HCT116 (cell line): ENCODE measurements at regions not wholly inside any gene's neighbourhood (a gene's known extent, or its start where the extent isn't known, plus 50 kb on each side); places are given as distances from the start of the nearest gene placed in this dataset.

Source experiments
- ATAC-seq: fragments of 200-7000 bp; cut with Tn5 transposase; 2 replicates; pipeline ENCODE4 v1.9.1; 2020; ENCODE audit warnings: mild to moderate bottlenecking, moderate library complexity
- BruUV-seq: library from RNA; stranded (reverse); fragments of 400-500 nt; replicated peaks from 2 replicates; lab custom pipeline; 2021; lab: Mats Ljungman, UMichigan
- CTCF ChIA-PET: fragments of 300-600 bp; sonication (Branson Sonifier 250); formaldehyde crosslinking; loops from one replicate; lab custom pipeline; 2021; ENCODE audit warnings: antibody characterized with exemption; lab: Charles Lee
- POLR2A ChIA-PET: fragments of 300-600, 350-600 bp; sonication (Branson Sonifier 250); formaldehyde crosslinking; loops from one replicate; lab custom pipeline; 2021; ENCODE audit warnings: antibody characterized with exemption; lab: Charles Lee
- RAD21 ChIA-PET, 2 experiments: fragments of 300-600 bp; sonication (Branson Sonifier 250); formaldehyde crosslinking; loops; one replicate each; lab custom pipeline; 2023; ENCODE audit warnings: low total read pairs in 2 of 2; ENCODE audit not compliant: uncharacterized antibody in 2 of 2, unreplicated experiment in 2 of 2, low non-redundant PET in 1 of 2; lab: Charles Lee
- DNase-seq: peaks from one replicate; pipeline ENCODE4 v3.0.0-alpha.2; 2010; ENCODE audit warnings: low read depth, low spot score
- H2AFZ ChIP-seq: fragments of 200-600 bp; shearing (Covaris generic), sonication (generic); 2 replicates; pipeline ENCODE4 v1.6.1; 2017; ENCODE audit warnings: low read depth, mixed run types, mixed read lengths, antibody characterized with exemption, low read length; ENCODE audit not compliant: poor library complexity, severe bottlenecking
- H3K27ac ChIP-seq: 2 replicates; pipeline ENCODE4 v1.5.1; 2012; ENCODE audit warnings: low read depth, low read length
- H3K27me3 ChIP-seq: fragments of 200-600 bp; sonication (generic); 2 replicates; pipeline ENCODE4 v1.6.1; 2016; ENCODE audit warnings: mixed run types, low read length, mixed read lengths; ENCODE audit not compliant: insufficient read depth
- H3K36me3 ChIP-seq, 2 experiments: fragments of 200-500 bp in 1 of 2; fragments of 200-600 bp in 1 of 2; sonication (Bioruptor generic) in 1 of 2; sonication (generic) in 1 of 2; 2 replicates each; pipeline versions ENCODE4 v1.5.1 to v1.6.1; 2014 to 2016; ENCODE audit warnings: low read length in 2 of 2, inconsistent platforms in 1 of 2, mixed read lengths in 1 of 2, mixed run types in 1 of 2; ENCODE audit not compliant: insufficient read depth in 2 of 2, control insufficient read depth in 1 of 2
- H3K4me1 ChIP-seq, 2 experiments: fragments of 200-600 bp in 1 of 2; sonication (generic) in 1 of 2; 2 replicates each; pipeline versions ENCODE4 v1.5.1 to v1.6.1; 2012 to 2017; ENCODE audit warnings: low read length in 2 of 2, inconsistent platforms in 1 of 2, mild to moderate bottlenecking in 1 of 2, mixed read lengths in 1 of 2, mixed run types in 1 of 2, moderate library complexity in 1 of 2; ENCODE audit not compliant: insufficient read depth in 2 of 2, control insufficient read depth in 1 of 2
- H3K4me2 ChIP-seq: fragments of 200-600 bp; sonication (generic); 2 replicates; pipeline ENCODE4 v1.6.1; 2017; ENCODE audit warnings: mixed run types, low read length, mixed read lengths
- H3K4me3 ChIP-seq, 2 experiments: fragments of 200-600 bp in 1 of 2; sonication (generic) in 1 of 2; replicated peaks in 1 of 2; 2 replicates each; pipeline ENCODE4 v1.5.1; 2011 to 2016; ENCODE audit warnings: low read length in 2 of 2, control low read depth in 1 of 2, low read depth in 1 of 2, mild to moderate bottlenecking in 1 of 2, mixed read lengths in 1 of 2, mixed run types in 1 of 2
- H3K79me2 ChIP-seq: fragments of 200-600 bp; sonication (generic); 2 replicates; pipeline ENCODE4 v1.6.1; 2017; ENCODE audit warnings: mild to moderate bottlenecking, mixed run types, low read length, moderate library complexity, mixed read lengths; ENCODE audit not compliant: insufficient read depth
- H3K9ac ChIP-seq: fragments of 200-600 bp; sonication (generic); 2 replicates; pipeline ENCODE4 v1.6.1; 2016; ENCODE audit warnings: low read length, mixed read lengths
- H3K9me2 ChIP-seq: fragments of 200-600 bp; sonication (generic), shearing (Covaris generic); 2 replicates; pipeline ENCODE4 v1.6.1; 2017; ENCODE audit warnings: mixed run types, mild to moderate bottlenecking, moderate library complexity; ENCODE audit not compliant: insufficient read depth
- H3K9me3 ChIP-seq, 2 experiments: fragments of 200-500 bp in 1 of 2; fragments of 200-600 bp in 1 of 2; sonication (Bioruptor generic) in 1 of 2; sonication (generic) in 1 of 2; 2 replicates each; pipeline ENCODE4 v1.6.1; 2014 to 2017; ENCODE audit warnings: low read length in 2 of 2, mixed read lengths in 2 of 2, inconsistent platforms in 1 of 2, low read depth in 1 of 2, mild to moderate bottlenecking in 1 of 2, mixed run types in 1 of 2, moderate library complexity in 1 of 2; ENCODE audit not compliant: control insufficient read depth in 1 of 2, insufficient read depth in 1 of 2
- H4K20me1 ChIP-seq: fragments of 200-600 bp; sonication (generic), shearing (Covaris generic); 2 replicates; pipeline ENCODE4 v1.6.1; 2017; ENCODE audit warnings: mixed run types, mild to moderate bottlenecking, moderate library complexity; ENCODE audit not compliant: insufficient read depth
- ATF3 ChIP-seq: IDR thresholded peaks from 2 replicates; pipeline ENCODE4 v1.6.1; 2012
- CBX3 ChIP-seq: IDR thresholded peaks from 2 replicates; pipeline ENCODE4 v1.6.1; 2012; ENCODE audit warnings: low read depth
- CEBPB ChIP-seq: IDR thresholded peaks from 2 replicates; pipeline ENCODE4 v1.6.1; 2012; ENCODE audit warnings: low read depth
- EGR1 ChIP-seq: IDR thresholded peaks from 2 replicates; pipeline ENCODE4 v1.6.1; 2012; ENCODE audit warnings: low read depth
- ELF1 ChIP-seq: IDR thresholded peaks from 2 replicates; pipeline ENCODE4 v1.6.1; 2012; ENCODE audit warnings: low read depth, borderline replicate concordance
- EZH2 ChIP-seq: fragments of 200-600 bp; sonication (generic); IDR thresholded peaks from 2 replicates; pipeline ENCODE4 v1.6.1; 2017; ENCODE audit warnings: antibody characterized with exemption, mixed run types
- FOSL1 ChIP-seq: IDR thresholded peaks from 2 replicates; pipeline ENCODE4 v1.6.1; 2012; ENCODE audit warnings: low read depth
- JUND ChIP-seq: IDR thresholded peaks from 2 replicates; pipeline ENCODE4 v1.6.1; 2012
- MAX ChIP-seq: IDR thresholded peaks from 2 replicates; pipeline ENCODE4 v1.6.1; 2012
- POLR2A ChIP-seq: IDR thresholded peaks from 2 replicates; pipeline ENCODE4 v1.7.0; 2011; ENCODE audit warnings: borderline replicate concordance; ENCODE audit not compliant: insufficient read depth, insufficient read length; ENCODE audit errors: extremely low read depth
- POLR2AphosphoS5 ChIP-seq: IDR thresholded peaks from 2 replicates; pipeline ENCODE4 v1.6.1; 2011; ENCODE audit warnings: mild to moderate bottlenecking, low read depth, low read length, moderate library complexity
- SIN3A ChIP-seq: IDR thresholded peaks from 2 replicates; pipeline ENCODE4 v1.6.1; 2012; ENCODE audit warnings: low read depth
- SP1 ChIP-seq: IDR thresholded peaks from 2 replicates; pipeline ENCODE4 v1.6.1; 2012; ENCODE audit warnings: low read depth
- TCF7L2 ChIP-seq: IDR thresholded peaks from 2 replicates; pipeline ENCODE4 v1.7.0; 2011; ENCODE audit warnings: borderline replicate concordance, inconsistent platforms; ENCODE audit not compliant: insufficient read depth, insufficient read length; ENCODE audit errors: extremely low read depth
- YY1 ChIP-seq: IDR thresholded peaks from 2 replicates; pipeline ENCODE4 v1.6.1; 2011; ENCODE audit warnings: low read length, low read depth, moderate library complexity, mild to moderate bottlenecking; ENCODE audit not compliant: insufficient replicate concordance; ENCODE audit errors: extremely low read depth
- ZFX ChIP-seq: fragments of 450-650 bp; IDR thresholded peaks from 2 replicates; pipeline ENCODE4 v1.6.1; 2017
- intact Hi-C: fragments of 100-400 bp; cut with micrococcal nuclease; formaldehyde crosslinking; loops from 2 replicates; pipeline ENCODE4 v1.10.0; 2022
- TF ChIP-seq, protein P1 (sequence below): IDR thresholded peaks from 2 replicates; pipeline ENCODE4 v1.6.1; 2012; ENCODE audit warnings: low read depth

DNA sequence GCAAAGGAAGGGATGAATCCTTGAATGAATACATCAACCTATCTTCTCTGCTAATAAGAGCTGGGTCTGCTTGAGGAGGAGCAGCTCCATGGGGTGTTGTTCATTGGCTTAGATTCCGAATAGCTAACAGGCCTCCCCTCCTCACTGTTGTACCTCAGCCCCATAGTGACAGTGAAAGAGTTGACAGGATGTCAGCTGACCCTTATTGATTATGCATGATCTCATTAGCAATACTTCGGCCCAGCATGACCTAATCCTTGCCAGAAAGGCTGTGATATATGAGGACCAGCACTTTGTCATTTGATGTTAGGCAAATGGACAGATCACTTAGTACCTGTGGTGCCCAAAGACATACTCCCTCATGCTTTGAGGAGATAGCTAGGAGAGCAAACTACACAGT, 1333.7 kb upstream of the CELF4 start:
- no peak overlapping the region for H3K9ac ChIP-seq
- H2AFZ ChIP-seq, result no peak overlapping the region
- ATAC-seq, result no peak
- DNase-seq, result no peak
- H4K20me1 ChIP-seq, result no peaks in the 10 kb centered on the region
- intact Hi-C loops, result no loop called here
- BruUV-seq, result no TSS peak
- TF ChIP-seq MAX (no peak), SP1 (no peak), JUND (no peak), ZFX (no peak), EGR1 (no peak), ATF3 (no peak), ELF1 (no peak)
- no peaks in the 10 kb centered on the region for H3K79me2 ChIP-seq
- H3K27ac ChIP-seq, result no peak overlapping the region
- ChIA-PET POLR2A (no interaction called here), RAD21 (no interaction called here), CTCF (no interaction called here)
- H3K4me3 ChIP-seq, result no peak overlapping the region
- H3K27me3 ChIP-seq, result no peaks in the 10 kb centered on the region
- H3K4me2 ChIP-seq, result no peak overlapping the region
- H3K9me2 ChIP-seq, result no peaks in the 10 kb centered on the region
- no peaks in the 10 kb centered on the region for H3K36me3 ChIP-seq
- H3K4me1 ChIP-seq, result no peaks in the 10 kb centered on the region
- H3K9me3 ChIP-seq, result peaks cover 4% of the 10 kb centered on the region in 2 experiments; a peak in 2 of 4 replicates

GRCh38 chr18:38898167-38898566, 1332.6 kb upstream of the CELF4 start:
- Histone ChIP-seq H3K36me3 (no peaks in the 10 kb centered on the region), H4K20me1 (no peaks in the 10 kb centered on the region), H2AFZ (no peak overlapping the region), H3K27me3 (no peaks in the 10 kb centered on the region), H3K4me2 (no peak overlapping the region), H3K27ac (no peak overlapping the region), H3K4me3 (no peak overlapping the region), H3K9me2 (no peaks in the 10 kb centered on the region), H3K79me2 (no peaks in the 10 kb centered on the region), H3K9ac (no peak overlapping the region), H3K4me1 (no peaks in the 10 kb centered on the region), H3K9me3 (peaks cover 4% of the 10 kb centered on the region in 2 experiments; a peak in 2 of 4 replicates)
- CTCF ChIA-PET, result no interaction called here
- RAD21 ChIA-PET, result no interaction called here
- BruUV-seq, result no TSS peak
- intact Hi-C loops, result no loop called here
- ATAC-seq (no peak), DNase-seq (no peak)
- POLR2A ChIA-PET, result no interaction called here
- no peak for TF ChIP-seq SP1
- no peak for TF ChIP-seq EZH2
- no peak for TF ChIP-seq FOSL1
- TF ChIP-seq, protein P1, sequence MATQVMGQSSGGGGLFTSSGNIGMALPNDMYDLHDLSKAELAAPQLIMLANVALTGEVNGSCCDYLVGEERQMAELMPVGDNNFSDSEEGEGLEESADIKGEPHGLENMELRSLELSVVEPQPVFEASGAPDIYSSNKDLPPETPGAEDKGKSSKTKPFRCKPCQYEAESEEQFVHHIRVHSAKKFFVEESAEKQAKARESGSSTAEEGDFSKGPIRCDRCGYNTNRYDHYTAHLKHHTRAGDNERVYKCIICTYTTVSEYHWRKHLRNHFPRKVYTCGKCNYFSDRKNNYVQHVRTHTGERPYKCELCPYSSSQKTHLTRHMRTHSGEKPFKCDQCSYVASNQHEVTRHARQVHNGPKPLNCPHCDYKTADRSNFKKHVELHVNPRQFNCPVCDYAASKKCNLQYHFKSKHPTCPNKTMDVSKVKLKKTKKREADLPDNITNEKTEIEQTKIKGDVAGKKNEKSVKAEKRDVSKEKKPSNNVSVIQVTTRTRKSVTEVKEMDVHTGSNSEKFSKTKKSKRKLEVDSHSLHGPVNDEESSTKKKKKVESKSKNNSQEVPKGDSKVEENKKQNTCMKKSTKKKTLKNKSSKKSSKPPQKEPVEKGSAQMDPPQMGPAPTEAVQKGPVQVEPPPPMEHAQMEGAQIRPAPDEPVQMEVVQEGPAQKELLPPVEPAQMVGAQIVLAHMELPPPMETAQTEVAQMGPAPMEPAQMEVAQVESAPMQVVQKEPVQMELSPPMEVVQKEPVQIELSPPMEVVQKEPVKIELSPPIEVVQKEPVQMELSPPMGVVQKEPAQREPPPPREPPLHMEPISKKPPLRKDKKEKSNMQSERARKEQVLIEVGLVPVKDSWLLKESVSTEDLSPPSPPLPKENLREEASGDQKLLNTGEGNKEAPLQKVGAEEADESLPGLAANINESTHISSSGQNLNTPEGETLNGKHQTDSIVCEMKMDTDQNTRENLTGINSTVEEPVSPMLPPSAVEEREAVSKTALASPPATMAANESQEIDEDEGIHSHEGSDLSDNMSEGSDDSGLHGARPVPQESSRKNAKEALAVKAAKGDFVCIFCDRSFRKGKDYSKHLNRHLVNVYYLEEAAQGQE, result no peak
- TF ChIP-seq TCF7L2, result no peak
- TF ChIP-seq POLR2A, result no peak
- TF ChIP-seq MAX, result no peak
- TF ChIP-seq SIN3A, result no peak
- TF ChIP-seq POLR2AphosphoS5, result no peak
- no peak for TF ChIP-seq CBX3
- TF ChIP-seq CEBPB, result no peak
- no peak for TF ChIP-seq JUND
- no peak for TF ChIP-seq YY1
